ENCODE measurements at regions not wholly inside any gene's neighbourhood (a gene's known extent, or its start where the extent isn't known, plus 50 kb on each side); places are given as distances from the start of the nearest gene placed in this dataset.

GRCh38 chr5:14954216-14954615 is 82.6 kb upstream of the ANKH start:
- no peaks in the 10 kb centered on the region for H3K36me3 ChIP-seq (ENCODE audit: control insufficient read depth, insufficient read depth, low read length)
- DNase-seq: no peak
- H3K27me3 ChIP-seq (ENCODE audit: control insufficient read depth, insufficient read depth, low read length): no peaks in the 10 kb centered on the region
- 100% methylated on average over 1 of the region's 1 CpG for WGBS (ENCODE audit: insufficient coverage, low lambda C conversion rate)
- no peaks in the 10 kb centered on the region for H3K9me3 ChIP-seq (ENCODE audit: control insufficient read depth, low read depth, low read length)
- H3K4me3 ChIP-seq (ENCODE audit: low read length): no peak overlapping the region
- H3K27ac ChIP-seq (ENCODE audit: low read length): no peak overlapping the region
- no peaks in the 10 kb centered on the region for H3K4me1 ChIP-seq (ENCODE audit: control insufficient read depth, insufficient read depth, low read length)

DNA sequence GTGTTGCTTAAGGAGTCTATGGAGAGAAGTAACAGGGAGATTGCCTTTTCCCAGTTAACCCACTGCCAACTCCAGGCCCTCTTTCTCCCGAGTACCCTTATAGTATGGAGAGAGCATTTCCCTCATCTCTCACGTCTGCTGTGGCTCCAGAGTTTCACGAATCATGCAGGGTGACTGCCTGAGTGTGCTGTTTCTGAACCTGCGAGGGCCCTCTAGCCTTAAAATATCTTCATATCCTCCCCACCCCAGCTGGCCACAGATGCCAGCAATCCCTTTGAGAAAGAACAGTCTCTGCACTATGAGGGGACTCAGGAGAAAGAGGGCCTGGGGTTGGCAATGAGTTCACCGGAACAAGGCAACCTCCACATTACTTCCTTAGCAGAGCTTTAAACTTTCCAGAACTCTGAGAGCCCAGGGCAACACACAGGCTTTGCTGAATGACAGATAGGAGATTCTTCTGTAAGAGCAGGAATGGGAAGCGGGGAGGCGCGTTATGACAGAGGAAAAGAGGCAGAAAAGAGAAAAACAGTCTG is 81.6 kb upstream of the ANKH start:
- Histone ChIP-seq H3K9me3 (ENCODE audit: control insufficient read depth, low read depth, low read length) (no peaks in the 10 kb centered on the region), H3K4me3 (ENCODE audit: low read length) (no peak overlapping the region), H3K27me3 (ENCODE audit: control insufficient read depth, insufficient read depth, low read length) (no peaks in the 10 kb centered on the region), H3K4me1 (ENCODE audit: control insufficient read depth, insufficient read depth, low read length) (no peaks in the 10 kb centered on the region), H3K27ac (ENCODE audit: low read length) (no peak overlapping the region), H3K36me3 (ENCODE audit: control insufficient read depth, insufficient read depth, low read length) (no peaks in the 10 kb centered on the region)
- no peak for DNase-seq
- 93% methylated on average over 3 of the region's 8 CpGs for WGBS (ENCODE audit: insufficient coverage, low lambda C conversion rate)

DNA sequence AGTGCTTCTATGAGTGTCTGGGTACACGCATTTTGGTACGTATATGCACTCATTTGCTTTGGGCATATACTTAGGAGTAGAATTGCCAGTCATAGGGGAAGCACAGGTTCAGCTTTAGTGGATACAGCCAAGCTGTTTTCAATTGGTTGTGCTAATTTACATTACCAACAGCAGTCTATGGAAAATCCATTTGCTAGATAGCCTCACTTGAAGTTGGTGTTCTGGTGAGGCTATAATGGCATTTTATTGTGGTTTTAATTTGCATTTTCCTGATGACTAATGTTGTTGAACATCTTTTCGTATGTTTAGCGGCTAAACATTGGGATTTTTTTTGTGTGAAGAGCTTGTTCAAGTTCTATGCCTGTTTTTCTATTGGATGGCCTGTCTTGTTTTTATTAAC is 76.8 kb upstream of the ANKH start:
- Histone ChIP-seq H3K36me3 (ENCODE audit: control insufficient read depth, insufficient read depth, low read length) (no peaks in the 10 kb centered on the region), H3K4me1 (ENCODE audit: control insufficient read depth, insufficient read depth, low read length) (no peaks in the 10 kb centered on the region), H3K4me3 (ENCODE audit: low read length) (no peak overlapping the region), H3K27me3 (ENCODE audit: control insufficient read depth, insufficient read depth, low read length) (no peaks in the 10 kb centered on the region), H3K27ac (ENCODE audit: low read length) (no peak overlapping the region), H3K9me3 (ENCODE audit: control insufficient read depth, low read depth, low read length) (no peaks in the 10 kb centered on the region)
- 95% methylated on average over 2 of the region's 4 CpGs for WGBS (ENCODE audit: insufficient coverage, low lambda C conversion rate)
- no peak for DNase-seq

DNA sequence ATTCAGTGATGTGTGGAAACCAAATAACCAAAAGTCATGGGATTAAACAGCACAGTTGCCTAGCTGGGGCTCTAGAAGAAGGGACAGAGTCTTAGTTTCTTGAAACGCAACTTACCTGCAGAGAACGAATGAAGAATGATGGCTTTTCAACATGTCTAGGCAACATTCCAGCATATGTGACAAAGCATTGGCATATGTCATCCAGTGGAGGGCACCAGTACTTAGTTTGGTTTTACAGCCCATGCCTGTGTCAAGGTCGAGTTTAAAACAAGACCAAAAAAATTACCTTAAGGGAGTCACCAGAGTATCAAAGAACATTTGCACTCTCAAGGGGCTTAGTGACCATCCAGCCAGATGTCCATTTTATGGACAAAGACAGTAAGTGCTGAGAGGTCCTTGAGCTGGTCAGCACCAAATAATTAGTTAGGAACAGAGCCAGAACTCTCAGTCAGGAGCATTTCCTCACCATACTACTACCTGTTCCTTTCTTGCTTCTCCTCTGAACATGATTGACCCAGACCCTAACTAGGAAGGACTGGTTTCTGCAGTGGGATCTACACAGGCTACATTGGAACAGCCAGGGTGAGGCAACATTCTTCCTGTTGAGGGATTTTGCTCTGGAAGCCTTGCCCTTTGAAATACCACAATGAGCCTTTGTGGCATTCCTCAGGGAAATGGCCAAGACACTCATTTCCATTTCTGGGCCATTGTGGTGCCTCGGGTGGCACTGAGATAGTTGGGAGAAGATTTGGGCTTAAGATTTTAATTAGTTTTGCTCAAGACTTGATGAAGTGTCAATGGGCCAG is 75.4 kb upstream of the ANKH start:
- H3K27me3 ChIP-seq (ENCODE audit: control insufficient read depth, insufficient read depth, low read length): no peaks in the 10 kb centered on the region
- no CpG with 5 or more reads among the region's 4 CpGs for WGBS (ENCODE audit: insufficient coverage, low lambda C conversion rate)
- peak in 1 of 2 donors; percentile 45 for DNase-seq

DNA sequence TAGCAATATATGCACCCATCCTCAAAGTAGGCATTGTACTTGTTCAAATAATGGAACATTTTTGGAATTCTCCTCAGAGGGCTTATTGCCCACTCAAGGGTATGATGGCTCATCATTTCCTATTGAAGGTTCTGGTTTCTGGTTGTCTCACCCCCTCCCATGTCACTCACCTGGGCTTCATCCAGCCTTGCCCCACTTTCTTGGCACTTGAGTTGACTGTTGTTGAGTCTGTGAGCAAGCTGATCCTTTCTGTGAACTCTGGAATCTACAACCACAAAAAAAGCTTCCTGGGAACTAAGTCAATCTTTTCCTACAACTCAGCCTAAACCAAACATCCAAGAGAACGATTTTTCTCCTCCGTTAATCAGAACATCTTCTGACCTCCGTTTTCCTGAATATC is 73.9 kb upstream of the ANKH start:
- Histone ChIP-seq H3K27me3 (ENCODE audit: control insufficient read depth, insufficient read depth, low read length) (no peaks in the 10 kb centered on the region), H3K36me3 (ENCODE audit: control insufficient read depth, insufficient read depth, low read length) (no peaks in the 10 kb centered on the region), H3K27ac (ENCODE audit: low read length) (no peak overlapping the region), H3K4me1 (ENCODE audit: control insufficient read depth, insufficient read depth, low read length) (no peaks in the 10 kb centered on the region), H3K4me3 (ENCODE audit: low read length) (no peak overlapping the region), H3K9me3 (ENCODE audit: control insufficient read depth, low read depth, low read length) (no peaks in the 10 kb centered on the region)
- 60% methylated on average over 2 of the region's 3 CpGs for WGBS (ENCODE audit: insufficient coverage, low lambda C conversion rate)
- DNase-seq: no peak

More for the DNA sequence above, 75.4 kb upstream of the ANKH start:
- Histone ChIP-seq H3K36me3 (ENCODE audit: control insufficient read depth, insufficient read depth, low read length) (no peaks in the 10 kb centered on the region), H3K4me1 (ENCODE audit: control insufficient read depth, insufficient read depth, low read length) (no peaks in the 10 kb centered on the region), H3K27ac (ENCODE audit: low read length) (no peak overlapping the region), H3K4me3 (ENCODE audit: low read length) (no peak overlapping the region), H3K9me3 (ENCODE audit: control insufficient read depth, low read depth, low read length) (no peaks in the 10 kb centered on the region)

GRCh38 chr5:14944996-14945395 is 73.4 kb upstream of the ANKH start:
- no peaks in the 10 kb centered on the region for H3K27me3 ChIP-seq (ENCODE audit: control insufficient read depth, insufficient read depth, low read length)
- no peak for DNase-seq
- H3K36me3 ChIP-seq (ENCODE audit: control insufficient read depth, insufficient read depth, low read length): no peaks in the 10 kb centered on the region
- H3K9me3 ChIP-seq (ENCODE audit: control insufficient read depth, low read depth, low read length): no peaks in the 10 kb centered on the region
- H3K4me1 ChIP-seq (ENCODE audit: control insufficient read depth, insufficient read depth, low read length): no peaks in the 10 kb centered on the region
- no CpG with 5 or more reads among the region's 3 CpGs for WGBS (ENCODE audit: insufficient coverage, low lambda C conversion rate)
- H3K27ac ChIP-seq (ENCODE audit: low read length): no peak overlapping the region
- no peak overlapping the region for H3K4me3 ChIP-seq (ENCODE audit: low read length)

GRCh38 chr5:14944350-14944739 is 72.8 kb upstream of the ANKH start:
- Histone ChIP-seq H3K4me1 (ENCODE audit: control insufficient read depth, insufficient read depth, low read length) (no peaks in the 10 kb centered on the region), H3K27me3 (ENCODE audit: control insufficient read depth, insufficient read depth, low read length) (no peaks in the 10 kb centered on the region), H3K9me3 (ENCODE audit: control insufficient read depth, low read depth, low read length) (no peaks in the 10 kb centered on the region), H3K27ac (ENCODE audit: low read length) (no peak overlapping the region), H3K4me3 (ENCODE audit: low read length) (no peak overlapping the region), H3K36me3 (ENCODE audit: control insufficient read depth, insufficient read depth, low read length) (no peaks in the 10 kb centered on the region)
- DNase-seq: no peak
- 100% methylated on average over 1 of the region's 4 CpGs for WGBS (ENCODE audit: insufficient coverage, low lambda C conversion rate)

DNA sequence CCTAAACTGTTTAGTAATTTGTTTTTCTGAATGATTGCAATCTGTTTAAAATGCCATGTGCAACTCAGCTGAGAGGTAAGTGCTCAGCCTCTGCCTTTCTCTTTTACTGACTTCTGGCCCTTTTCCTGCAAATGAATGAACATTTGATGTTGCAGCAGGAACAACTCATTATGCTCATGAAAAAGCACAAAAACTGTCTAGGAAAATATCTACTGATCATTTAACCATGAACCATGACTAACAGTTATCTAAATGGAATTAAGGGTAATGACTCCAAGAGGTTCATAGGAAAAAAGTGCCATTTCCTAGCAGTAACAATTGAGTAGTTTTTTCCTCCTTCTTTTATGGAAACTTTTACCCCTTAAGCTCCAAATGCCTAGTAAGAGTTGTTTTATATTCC is 70.6 kb upstream of the ANKH start:
- H3K27ac ChIP-seq (ENCODE audit: low read length): no peak overlapping the region
- H3K36me3 ChIP-seq (ENCODE audit: control insufficient read depth, insufficient read depth, low read length): no peaks in the 10 kb centered on the region

GRCh38 chr5:14937254-14937653 is 65.7 kb upstream of the ANKH start:
- no peak overlapping the region for H3K27ac ChIP-seq (ENCODE audit: low read length)
- H3K4me1 ChIP-seq (ENCODE audit: control insufficient read depth, insufficient read depth, low read length): no peaks in the 10 kb centered on the region
- no peaks in the 10 kb centered on the region for H3K36me3 ChIP-seq (ENCODE audit: control insufficient read depth, insufficient read depth, low read length)
- no peaks in the 10 kb centered on the region for H3K27me3 ChIP-seq (ENCODE audit: control insufficient read depth, insufficient read depth, low read length)
- H3K9me3 ChIP-seq (ENCODE audit: control insufficient read depth, low read depth, low read length): no peaks in the 10 kb centered on the region
- peak in 1 of 2 donors; percentile 23 for DNase-seq
- 68% methylated on average over 2 of the region's 5 CpGs for WGBS (ENCODE audit: insufficient coverage, low lambda C conversion rate)
- H3K4me3 ChIP-seq (ENCODE audit: low read length): no peak overlapping the region

More for the DNA sequence above, 70.6 kb upstream of the ANKH start:
- no peaks in the 10 kb centered on the region for H3K4me1 ChIP-seq (ENCODE audit: control insufficient read depth, insufficient read depth, low read length)
- no peaks in the 10 kb centered on the region for H3K27me3 ChIP-seq (ENCODE audit: control insufficient read depth, insufficient read depth, low read length)
- DNase-seq: no peak
- H3K9me3 ChIP-seq (ENCODE audit: control insufficient read depth, low read depth, low read length): no peaks in the 10 kb centered on the region
- H3K4me3 ChIP-seq (ENCODE audit: low read length): no peak overlapping the region

- Histone ChIP-seq H3K27ac (ENCODE audit: low read length) (no peak overlapping the region), H3K27me3 (ENCODE audit: control insufficient read depth, insufficient read depth, low read length) (no peaks in the 10 kb centered on the region), H3K4me3 (ENCODE audit: low read length) (no peak overlapping the region), H3K36me3 (ENCODE audit: control insufficient read depth, insufficient read depth, low read length) (no peaks in the 10 kb centered on the region), H3K4me1 (ENCODE audit: control insufficient read depth, insufficient read depth, low read length) (no peaks in the 10 kb centered on the region), H3K9me3 (ENCODE audit: control insufficient read depth, low read depth, low read length) (no peaks in the 10 kb centered on the region)
- 94% methylated on average over 2 of the region's 2 CpGs for WGBS (ENCODE audit: insufficient coverage, low lambda C conversion rate)
- no peak for DNase-seq
These were observed 65.0 kb upstream of the ANKH start for GRCh38 chr5:14936588-14936987.

DNA sequence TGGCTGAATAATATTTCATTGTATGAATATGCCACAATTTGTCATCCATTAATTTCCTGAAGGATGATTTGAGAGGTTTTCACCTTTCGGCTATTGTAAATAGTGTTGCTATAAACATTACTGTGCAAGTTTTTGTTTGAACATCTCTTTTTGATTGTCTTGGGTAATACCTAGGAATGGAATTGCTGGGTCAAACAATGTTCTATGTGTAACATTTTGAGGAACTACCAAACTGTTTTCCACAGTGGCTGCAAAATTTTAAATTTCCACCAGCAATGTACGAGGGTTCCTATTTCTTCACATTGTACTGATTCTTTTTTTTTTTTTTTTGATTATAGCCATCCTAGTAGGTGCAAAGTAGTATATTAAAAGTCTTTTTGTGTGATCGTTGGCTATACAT is 63.8 kb upstream of the ANKH start:
- 100% methylated on average over 2 of the region's 3 CpGs for whole genome bisulfite sequencing (ENCODE audit: insufficient coverage, low lambda C conversion rate)

More for the DNA sequence above, 63.8 kb upstream of the ANKH start:
- no peaks in the 10 kb centered on the region for H3K4me1 ChIP-seq (ENCODE audit: control insufficient read depth, insufficient read depth, low read length)
- no peaks in the 10 kb centered on the region for H3K27me3 ChIP-seq (ENCODE audit: control insufficient read depth, insufficient read depth, low read length)
- no peak overlapping the region for H3K27ac ChIP-seq (ENCODE audit: low read length)
- no peak for DNase-seq
- no peaks in the 10 kb centered on the region for H3K9me3 ChIP-seq (ENCODE audit: control insufficient read depth, low read depth, low read length)
- no peaks in the 10 kb centered on the region for H3K36me3 ChIP-seq (ENCODE audit: control insufficient read depth, insufficient read depth, low read length)
- no peak overlapping the region for H3K4me3 ChIP-seq (ENCODE audit: low read length)
